MM.1S (cell line): ENCODE measurements at regions not wholly inside any gene's neighbourhood (a gene's known extent, or its start where the extent isn't known, plus 50 kb on each side); places are given as distances from the start of the nearest gene placed in this dataset.

Experiments
- DNase-seq: peaks from one replicate; pipeline ENCODE4 v3.0.0-alpha.2; 2015
- H2AFZ ChIP-seq: fragments of 300-600 bp; sonication (generic); 2 replicates; pipeline ENCODE4 v1.6.0; 2016; ENCODE audit warnings: antibody characterized with exemption, low read length
- H3F3A ChIP-seq: fragments of 300-600 bp; sonication (generic); 2 replicates; pipeline ENCODE4 v1.6.1; 2016; ENCODE audit warnings: mild to moderate bottlenecking, antibody characterized with exemption, low read length, moderate library complexity, mixed read lengths; ENCODE audit not compliant: insufficient read depth
- H3K27ac ChIP-seq: fragments of 300-600 bp; sonication (generic); 2 replicates; pipeline ENCODE4 v1.5.1; 2016; ENCODE audit warnings: mild to moderate bottlenecking, low read length
- H3K27me3 ChIP-seq: fragments of 300-600 bp; sonication (generic); replicated peaks from 2 replicates; pipeline ENCODE4 v1.6.0; 2016; ENCODE audit warnings: low read length; ENCODE audit not compliant: insufficient read depth
- H3K36me3 ChIP-seq: fragments of 300-600 bp; sonication (generic); replicated peaks from 2 replicates; pipeline ENCODE4 v1.6.1; 2016; ENCODE audit warnings: mild to moderate bottlenecking, low read length, mixed read lengths; ENCODE audit not compliant: insufficient read depth
- H3K4me1 ChIP-seq: fragments of 300-600 bp; sonication (generic); 2 replicates; pipeline ENCODE4 v1.6.1; 2016; ENCODE audit warnings: low read length, mixed read lengths
- H3K4me2 ChIP-seq: fragments of 300-600 bp; sonication (generic); 2 replicates; pipeline ENCODE4 v1.6.0; 2016; ENCODE audit warnings: low read depth, low read length
- H3K4me3 ChIP-seq: fragments of 300-600 bp; sonication (generic); 2 replicates; pipeline ENCODE4 v1.5.1; 2016; ENCODE audit warnings: low read length, mixed read lengths
- H3K79me2 ChIP-seq: fragments of 300-600 bp; sonication (generic); 2 replicates; pipeline ENCODE4 v1.6.1; 2016; ENCODE audit warnings: mixed run types, low read length, mixed read lengths
- H3K9ac ChIP-seq: fragments of 300-600 bp; sonication (generic); 2 replicates; pipeline ENCODE4 v1.6.1; 2016; ENCODE audit warnings: low read length, mixed read lengths
- H3K9me2 ChIP-seq: fragments of 300-600 bp; sonication (generic); replicated peaks from 2 replicates; pipeline ENCODE4 v1.6.1; 2016; ENCODE audit warnings: mild to moderate bottlenecking, low read length, mixed read lengths; ENCODE audit not compliant: insufficient read depth
- H3K9me3 ChIP-seq: fragments of 300-600 bp; sonication (generic); replicated peaks from 2 replicates; pipeline ENCODE4 v1.6.1; 2016; ENCODE audit warnings: mild to moderate bottlenecking, low read length, mixed read lengths; ENCODE audit not compliant: insufficient read depth
- H4K20me1 ChIP-seq: fragments of 300-600 bp; sonication (generic); 2 replicates; pipeline ENCODE4 v1.6.1; 2016; ENCODE audit warnings: mild to moderate bottlenecking, low read length, moderate library complexity, mixed read lengths; ENCODE audit not compliant: insufficient read depth
- CTCF ChIP-seq: fragments of 300-600 bp; sonication (generic); IDR thresholded peaks from 2 replicates; pipeline ENCODE4 v1.5.1; 2016; ENCODE audit warnings: antibody characterized with exemption, low read length, mixed read lengths
- EZH2 ChIP-seq: fragments of 300-600 bp; sonication (generic); optimal IDR thresholded peaks from 2 replicates; pipeline ENCODE3; 2017; ENCODE audit warnings: low read depth, mild to moderate bottlenecking, antibody characterized with exemption, low read length, mixed read lengths
- EZH2phosphoT487 ChIP-seq: fragments of 300-600 bp; sonication (generic); IDR thresholded peaks from 2 replicates; pipeline ENCODE4 v1.6.1; 2018; ENCODE audit warnings: antibody characterized with exemption, low read length

DNA sequence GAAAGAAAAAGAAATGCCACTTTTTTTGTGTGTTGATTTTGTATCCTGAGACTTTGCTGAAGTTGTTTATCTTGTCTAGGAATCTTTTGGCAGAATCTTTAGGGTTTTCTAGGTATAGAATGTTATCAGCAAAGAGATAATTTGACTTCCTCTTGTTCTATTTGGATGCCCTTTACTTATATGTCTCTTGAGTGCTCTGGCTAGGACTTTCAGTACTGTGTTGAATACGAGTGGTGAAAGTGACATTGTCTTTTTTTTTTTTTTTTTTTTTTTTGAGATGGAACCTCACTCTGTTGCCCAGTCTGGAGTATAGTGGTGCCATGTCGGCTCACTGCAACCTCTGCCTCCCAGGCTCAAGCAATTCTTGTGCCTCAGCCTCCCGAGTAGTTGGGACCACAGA is 64.7 kb upstream of the NPHP3 start:
- H3K9ac ChIP-seq, result no peak overlapping the region
- no peaks in the 10 kb centered on the region for H3K36me3 ChIP-seq
- TF ChIP-seq CTCF (no peak), EZH2phosphoT487 (no peak), EZH2 (no peak)
- no peak overlapping the region for H2AFZ ChIP-seq
- no peaks in the 10 kb centered on the region for H3K79me2 ChIP-seq
- H3F3A ChIP-seq, result no peaks in the 10 kb centered on the region
- H3K27ac ChIP-seq, result no peak overlapping the region
- H3K4me1 ChIP-seq, result no peaks in the 10 kb centered on the region
- H3K9me3 ChIP-seq, result no peaks in the 10 kb centered on the region
- H4K20me1 ChIP-seq, result no peaks in the 10 kb centered on the region
- H3K9me2 ChIP-seq, result no peaks in the 10 kb centered on the region
- no peak overlapping the region for H3K4me3 ChIP-seq
- H3K27me3 ChIP-seq, result no peaks in the 10 kb centered on the region
- no peak overlapping the region for H3K4me2 ChIP-seq
- DNase-seq, result no peak

DNA sequence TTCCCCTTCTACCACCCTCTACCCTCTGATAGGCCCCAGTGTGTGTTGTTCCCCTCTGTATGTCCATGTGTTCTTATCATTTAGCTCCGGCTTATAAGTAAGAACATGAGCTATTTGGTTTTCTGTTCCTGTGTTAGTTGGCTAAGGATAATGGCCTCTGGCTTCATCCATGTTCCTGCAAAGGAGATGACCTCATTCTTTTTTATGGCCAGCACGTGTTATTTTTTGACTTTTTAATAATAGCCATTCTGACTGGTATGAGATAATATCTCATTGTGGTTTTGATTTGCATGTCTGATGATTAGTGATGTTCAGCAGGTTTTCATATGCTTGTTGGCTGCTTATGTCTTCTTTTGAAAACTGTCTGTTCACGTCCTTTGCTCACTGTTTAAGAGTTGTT is 63.1 kb upstream of the NPHP3 start:
- H3K9me2 ChIP-seq, result no peaks in the 10 kb centered on the region
- no peak overlapping the region for H2AFZ ChIP-seq
- H3K4me1 ChIP-seq, result no peaks in the 10 kb centered on the region
- no peaks in the 10 kb centered on the region for H3K27me3 ChIP-seq
- H3K79me2 ChIP-seq, result no peaks in the 10 kb centered on the region
- no peak overlapping the region for H3K27ac ChIP-seq
- no peaks in the 10 kb centered on the region for H3K36me3 ChIP-seq
- H4K20me1 ChIP-seq, result no peaks in the 10 kb centered on the region
- no peaks in the 10 kb centered on the region for H3F3A ChIP-seq
- no peak for DNase-seq
- H3K9ac ChIP-seq, result no peak overlapping the region
- H3K9me3 ChIP-seq, result no peaks in the 10 kb centered on the region
- no peak overlapping the region for H3K4me3 ChIP-seq
- no peak for TF ChIP-seq EZH2phosphoT487
- TF ChIP-seq EZH2, result no peak
- no peak for TF ChIP-seq CTCF
- H3K4me2 ChIP-seq, result no peak overlapping the region

DNA sequence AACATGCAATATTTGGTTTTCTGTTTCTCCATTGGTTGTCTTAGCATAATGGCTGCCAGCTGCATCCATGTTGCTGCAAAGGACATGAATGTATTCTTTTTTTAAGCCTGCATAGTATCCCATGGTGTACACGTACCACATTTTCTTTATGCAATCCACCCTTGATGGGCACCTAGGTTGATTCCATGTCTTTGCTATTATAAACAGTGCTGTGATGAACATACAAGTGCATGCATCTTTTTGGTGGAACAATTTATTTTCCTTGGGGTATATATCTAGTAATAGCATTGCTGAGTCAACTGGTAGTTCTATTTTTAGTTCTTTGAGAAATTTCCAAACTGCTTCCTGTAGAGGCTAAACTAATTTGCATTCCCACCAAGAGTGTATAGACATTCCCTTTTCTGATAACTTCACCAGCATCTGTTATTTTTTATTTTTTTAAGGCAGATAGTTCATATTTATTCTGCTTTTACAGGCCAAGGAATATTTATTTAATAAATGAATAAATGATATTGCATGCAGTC is 62.4 kb upstream of the NPHP3 start:
- Histone ChIP-seq H2AFZ (no peak overlapping the region), H3K9me2 (no peaks in the 10 kb centered on the region), H3F3A (no peaks in the 10 kb centered on the region), H3K27ac (no peak overlapping the region), H3K79me2 (no peaks in the 10 kb centered on the region), H3K9ac (no peak overlapping the region), H3K27me3 (no peaks in the 10 kb centered on the region), H3K4me3 (no peak overlapping the region), H3K36me3 (no peaks in the 10 kb centered on the region), H3K4me2 (no peak overlapping the region), H4K20me1 (no peaks in the 10 kb centered on the region), H3K4me1 (no peaks in the 10 kb centered on the region), H3K9me3 (no peaks in the 10 kb centered on the region)
- no peak for DNase-seq
- TF ChIP-seq CTCF (no peak), EZH2phosphoT487 (no peak), EZH2 (no peak)
